KMS-11 (cell line): ENCODE measurements at regions not wholly inside any gene's neighbourhood (a gene's known extent, or its start where the extent isn't known, plus 50 kb on each side); places are given as distances from the start of the nearest gene placed in this dataset.

Experiments used
- H2AFZ ChIP-seq: fragments of 200-600 bp; sonication (generic); 2 replicates; pipeline ENCODE4 v1.6.1; 2016; ENCODE audit warnings: antibody characterized with exemption, mixed run types, low read depth
- H3K27ac ChIP-seq: fragments of 200-600 bp; sonication (generic); 2 replicates; pipeline ENCODE4 v1.6.1; 2016; ENCODE audit warnings: mild to moderate bottlenecking, mixed run types
- H3K27me3 ChIP-seq: fragments of 200-600 bp; sonication (generic); 2 replicates; pipeline ENCODE4 v1.6.1; 2017; ENCODE audit warnings: mild to moderate bottlenecking, low read depth, mixed run types, moderate library complexity; ENCODE audit not compliant: insufficient read depth
- H3K36me3 ChIP-seq: fragments of 200-600 bp; sonication (generic); 2 replicates; pipeline ENCODE4 v1.6.1; 2017; ENCODE audit warnings: mild to moderate bottlenecking, mixed run types; ENCODE audit not compliant: insufficient read depth
- H3K4me1 ChIP-seq: fragments of 200-600 bp; sonication (generic); 2 replicates; pipeline ENCODE4 v1.6.1; 2016; ENCODE audit warnings: mild to moderate bottlenecking, low read depth, mixed run types; ENCODE audit not compliant: poor library complexity, severe bottlenecking
- H3K4me2 ChIP-seq: fragments of 200-600 bp; sonication (generic); 2 replicates; pipeline ENCODE4 v1.7.0; 2016; ENCODE audit warnings: mild to moderate bottlenecking, mixed run types
- H3K4me3 ChIP-seq: fragments of 200-600 bp; sonication (generic); IDR thresholded peaks from 2 replicates; pipeline ENCODE4 v1.6.1; 2017; ENCODE audit warnings: low read depth, low read length, mixed read lengths; ENCODE audit not compliant: insufficient read depth
- H3K79me2 ChIP-seq: fragments of 200-600 bp; sonication (generic); 2 replicates; pipeline ENCODE4 v1.6.1; 2016; ENCODE audit warnings: low read depth, mixed run types; ENCODE audit not compliant: insufficient read depth
- H3K9ac ChIP-seq: fragments of 200-600 bp; sonication (generic); 2 replicates; pipeline ENCODE4 v1.6.1; 2016; ENCODE audit warnings: mild to moderate bottlenecking, mixed run types
- H4K20me1 ChIP-seq: fragments of 200-600 bp; sonication (generic); 2 replicates; pipeline ENCODE4 v1.6.1; 2016; ENCODE audit warnings: mild to moderate bottlenecking, mixed run types; ENCODE audit not compliant: insufficient read depth
- CTCF ChIP-seq: fragments of 200-600 bp; sonication (generic); conservative IDR thresholded peaks from 2 replicates; pipeline ENCODE4 v1.6.1; 2017; ENCODE audit warnings: low read depth, mild to moderate bottlenecking, antibody characterized with exemption, low read length, moderate library complexity, mixed read lengths

- Histone ChIP-seq H3K9ac (no peak overlapping the region), H2AFZ (no peak overlapping the region), H3K27ac (no peak overlapping the region), H3K4me1 (no peaks in the 10 kb centered on the region), H4K20me1 (no peaks in the 10 kb centered on the region), H3K79me2 (no peaks in the 10 kb centered on the region), H3K27me3 (no peaks in the 10 kb centered on the region), H3K4me2 (no peak overlapping the region), H3K4me3 (no peak overlapping the region), H3K36me3 (no peaks in the 10 kb centered on the region)
- TF ChIP-seq CTCF = no peak
Measured at GRCh38 chr4:36747277-36748129, 466.1 kb downstream of the DTHD1 start.

- Histone ChIP-seq H3K4me3 (no peak overlapping the region), H3K4me2 (no peak overlapping the region), H2AFZ (no peak overlapping the region), H3K36me3 (no peaks in the 10 kb centered on the region), H3K27ac (no peak overlapping the region), H3K4me1 (no peaks in the 10 kb centered on the region), H3K27me3 (no peaks in the 10 kb centered on the region), H3K9ac (no peak overlapping the region), H3K79me2 (no peaks in the 10 kb centered on the region), H4K20me1 (no peaks in the 10 kb centered on the region)
- TF ChIP-seq CTCF = no peak
Measured at GRCh38 chr4:36753048-36753447, 471.6 kb downstream of the DTHD1 start.

DNA sequence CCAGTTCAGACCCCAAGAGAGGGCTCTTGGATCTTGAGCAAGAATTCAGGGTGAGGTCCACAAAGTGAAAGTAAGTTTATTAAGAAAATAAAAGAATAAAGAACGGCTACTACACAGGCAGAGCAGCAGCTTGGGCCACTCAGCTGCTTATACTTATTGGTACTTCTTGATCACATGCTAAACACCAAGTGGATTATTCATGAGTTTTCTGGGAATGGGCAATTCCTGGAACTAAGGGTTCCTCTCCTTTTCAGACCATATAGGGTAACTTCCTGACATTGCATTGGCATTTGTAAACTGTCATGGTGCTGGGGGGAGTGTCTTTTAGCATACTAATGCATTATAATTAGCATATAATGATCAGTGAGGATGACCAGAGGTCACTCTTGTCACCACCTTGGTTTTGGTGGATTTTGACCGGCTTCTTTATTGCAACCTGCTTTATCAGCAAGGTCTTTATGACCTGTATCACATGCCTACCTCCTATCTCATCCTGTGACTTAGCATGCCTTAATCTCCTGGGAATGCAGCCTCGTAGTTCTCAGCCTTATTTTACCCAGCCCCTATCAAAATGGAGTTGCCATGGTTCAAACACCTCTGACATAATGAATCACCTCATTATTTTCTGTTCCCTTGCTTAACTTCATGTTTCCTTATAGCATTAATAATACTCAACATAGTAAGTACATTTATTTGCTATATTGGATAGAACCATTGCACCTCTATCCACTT lies 476.3 kb downstream of the DTHD1 start:
- no peak overlapping the region for H3K27ac ChIP-seq
- H3K79me2 ChIP-seq = no peaks in the 10 kb centered on the region
- no peaks in the 10 kb centered on the region for H3K27me3 ChIP-seq
- H3K4me3 ChIP-seq = no peak overlapping the region
- H3K4me1 ChIP-seq = no peaks in the 10 kb centered on the region
- no peak overlapping the region for H3K4me2 ChIP-seq
- no peaks in the 10 kb centered on the region for H4K20me1 ChIP-seq
- no peak overlapping the region for H3K9ac ChIP-seq
- no peak overlapping the region for H2AFZ ChIP-seq
- H3K36me3 ChIP-seq = no peaks in the 10 kb centered on the region
- no peak for TF ChIP-seq CTCF

- no peaks in the 10 kb centered on the region for H3K79me2 ChIP-seq
- H4K20me1 ChIP-seq = no peaks in the 10 kb centered on the region
- no peak overlapping the region for H2AFZ ChIP-seq
- H3K9ac ChIP-seq = no peak overlapping the region
- no peak overlapping the region for H3K27ac ChIP-seq
- H3K4me1 ChIP-seq = no peaks in the 10 kb centered on the region
- TF ChIP-seq CTCF = no peak
- no peak overlapping the region for H3K4me3 ChIP-seq
- H3K36me3 ChIP-seq = no peaks in the 10 kb centered on the region
- H3K4me2 ChIP-seq = no peak overlapping the region
- no peaks in the 10 kb centered on the region for H3K27me3 ChIP-seq
Measured at GRCh38 chr4:36758312-36759178, 477.1 kb downstream of the DTHD1 start.
